HCT116 (cell line): ENCODE measurements at regions not wholly inside any gene's neighbourhood (a gene's known extent, or its start where the extent isn't known, plus 50 kb on each side); places are given as distances from the start of the nearest gene placed in this dataset.

ENCODE experiments used
- ATAC-seq: fragments of 200-7000 bp; cut with Tn5 transposase; 2 replicates; pipeline ENCODE4 v1.9.1; 2020; ENCODE audit warnings: mild to moderate bottlenecking, moderate library complexity
- BruUV-seq: library from RNA; stranded (reverse); fragments of 400-500 nt; replicated peaks from 2 replicates; lab custom pipeline; 2021; lab: Mats Ljungman, UMichigan
- CTCF ChIA-PET: fragments of 300-600 bp; sonication (Branson Sonifier 250); formaldehyde crosslinking; loops from one replicate; lab custom pipeline; 2021; ENCODE audit warnings: antibody characterized with exemption; lab: Charles Lee
- POLR2A ChIA-PET: fragments of 300-600, 350-600 bp; sonication (Branson Sonifier 250); formaldehyde crosslinking; loops from one replicate; lab custom pipeline; 2021; ENCODE audit warnings: antibody characterized with exemption; lab: Charles Lee
- RAD21 ChIA-PET, 2 experiments: fragments of 300-600 bp; sonication (Branson Sonifier 250); formaldehyde crosslinking; loops; one replicate each; lab custom pipeline; 2023; ENCODE audit warnings: low total read pairs in 2 of 2; ENCODE audit not compliant: uncharacterized antibody in 2 of 2, unreplicated experiment in 2 of 2, low non-redundant PET in 1 of 2; lab: Charles Lee
- DNase-seq: peaks from one replicate; pipeline ENCODE4 v3.0.0-alpha.2; 2010; ENCODE audit warnings: low read depth, low spot score
- H2AFZ ChIP-seq: fragments of 200-600 bp; shearing (Covaris generic), sonication (generic); 2 replicates; pipeline ENCODE4 v1.6.1; 2017; ENCODE audit warnings: low read depth, mixed run types, mixed read lengths, antibody characterized with exemption, low read length; ENCODE audit not compliant: poor library complexity, severe bottlenecking
- H3K27ac ChIP-seq: 2 replicates; pipeline ENCODE4 v1.5.1; 2012; ENCODE audit warnings: low read depth, low read length
- H3K27me3 ChIP-seq: fragments of 200-600 bp; sonication (generic); 2 replicates; pipeline ENCODE4 v1.6.1; 2016; ENCODE audit warnings: mixed run types, low read length, mixed read lengths; ENCODE audit not compliant: insufficient read depth
- H3K36me3 ChIP-seq, 2 experiments: fragments of 200-500 bp in 1 of 2; fragments of 200-600 bp in 1 of 2; sonication (Bioruptor generic) in 1 of 2; sonication (generic) in 1 of 2; 2 replicates each; pipeline versions ENCODE4 v1.5.1 to v1.6.1; 2014 to 2016; ENCODE audit warnings: low read length in 2 of 2, inconsistent platforms in 1 of 2, mixed read lengths in 1 of 2, mixed run types in 1 of 2; ENCODE audit not compliant: insufficient read depth in 2 of 2, control insufficient read depth in 1 of 2
- H3K4me1 ChIP-seq, 2 experiments: fragments of 200-600 bp in 1 of 2; sonication (generic) in 1 of 2; 2 replicates each; pipeline versions ENCODE4 v1.5.1 to v1.6.1; 2012 to 2017; ENCODE audit warnings: low read length in 2 of 2, inconsistent platforms in 1 of 2, mild to moderate bottlenecking in 1 of 2, mixed read lengths in 1 of 2, mixed run types in 1 of 2, moderate library complexity in 1 of 2; ENCODE audit not compliant: insufficient read depth in 2 of 2, control insufficient read depth in 1 of 2
- H3K4me2 ChIP-seq: fragments of 200-600 bp; sonication (generic); 2 replicates; pipeline ENCODE4 v1.6.1; 2017; ENCODE audit warnings: mixed run types, low read length, mixed read lengths
- H3K4me3 ChIP-seq, 2 experiments: fragments of 200-600 bp in 1 of 2; sonication (generic) in 1 of 2; replicated peaks in 1 of 2; 2 replicates each; pipeline ENCODE4 v1.5.1; 2011 to 2016; ENCODE audit warnings: low read length in 2 of 2, control low read depth in 1 of 2, low read depth in 1 of 2, mild to moderate bottlenecking in 1 of 2, mixed read lengths in 1 of 2, mixed run types in 1 of 2
- H3K79me2 ChIP-seq: fragments of 200-600 bp; sonication (generic); 2 replicates; pipeline ENCODE4 v1.6.1; 2017; ENCODE audit warnings: mild to moderate bottlenecking, mixed run types, low read length, moderate library complexity, mixed read lengths; ENCODE audit not compliant: insufficient read depth
- H3K9ac ChIP-seq: fragments of 200-600 bp; sonication (generic); 2 replicates; pipeline ENCODE4 v1.6.1; 2016; ENCODE audit warnings: low read length, mixed read lengths
- H3K9me2 ChIP-seq: fragments of 200-600 bp; sonication (generic), shearing (Covaris generic); 2 replicates; pipeline ENCODE4 v1.6.1; 2017; ENCODE audit warnings: mixed run types, mild to moderate bottlenecking, moderate library complexity; ENCODE audit not compliant: insufficient read depth
- H3K9me3 ChIP-seq, 2 experiments: fragments of 200-500 bp in 1 of 2; fragments of 200-600 bp in 1 of 2; sonication (Bioruptor generic) in 1 of 2; sonication (generic) in 1 of 2; 2 replicates each; pipeline ENCODE4 v1.6.1; 2014 to 2017; ENCODE audit warnings: low read length in 2 of 2, mixed read lengths in 2 of 2, inconsistent platforms in 1 of 2, low read depth in 1 of 2, mild to moderate bottlenecking in 1 of 2, mixed run types in 1 of 2, moderate library complexity in 1 of 2; ENCODE audit not compliant: control insufficient read depth in 1 of 2, insufficient read depth in 1 of 2
- H4K20me1 ChIP-seq: fragments of 200-600 bp; sonication (generic), shearing (Covaris generic); 2 replicates; pipeline ENCODE4 v1.6.1; 2017; ENCODE audit warnings: mixed run types, mild to moderate bottlenecking, moderate library complexity; ENCODE audit not compliant: insufficient read depth
- CEBPB ChIP-seq: IDR thresholded peaks from 2 replicates; pipeline ENCODE4 v1.6.1; 2012; ENCODE audit warnings: low read depth
- CTCF ChIP-seq, 3 experiments: fragments of 200-600 bp in 1 of 3; sonication (generic) in 1 of 3; IDR thresholded peaks in 2 of 3; conservative IDR thresholded peaks in 1 of 3; 2 replicates each; pipeline ENCODE4 v1.5.1; 2012 to 2017; ENCODE audit warnings: low read depth in 2 of 3, low read length in 2 of 3, antibody characterized with exemption in 1 of 3, borderline replicate concordance in 1 of 3, control low read depth in 1 of 3, mild to moderate bottlenecking in 1 of 3, mixed read lengths in 1 of 3, mixed run types in 1 of 3, moderate library complexity in 1 of 3; ENCODE audit not compliant: insufficient read depth in 1 of 3
- EGR1 ChIP-seq: IDR thresholded peaks from 2 replicates; pipeline ENCODE4 v1.6.1; 2012; ENCODE audit warnings: low read depth
- EZH2 ChIP-seq: fragments of 200-600 bp; sonication (generic); IDR thresholded peaks from 2 replicates; pipeline ENCODE4 v1.6.1; 2017; ENCODE audit warnings: antibody characterized with exemption, mixed run types
- EZH2phosphoT487 ChIP-seq: fragments of 200-600 bp; IDR thresholded peaks from 2 replicates; pipeline ENCODE4 v1.6.1; 2018; ENCODE audit warnings: antibody characterized with exemption, borderline replicate concordance
- FOSL1 ChIP-seq: IDR thresholded peaks from 2 replicates; pipeline ENCODE4 v1.6.1; 2012; ENCODE audit warnings: low read depth
- JUND ChIP-seq: IDR thresholded peaks from 2 replicates; pipeline ENCODE4 v1.6.1; 2012
- MAX ChIP-seq: IDR thresholded peaks from 2 replicates; pipeline ENCODE4 v1.6.1; 2012
- POLR2A ChIP-seq: IDR thresholded peaks from 2 replicates; pipeline ENCODE4 v1.7.0; 2011; ENCODE audit warnings: borderline replicate concordance; ENCODE audit not compliant: insufficient read depth, insufficient read length; ENCODE audit errors: extremely low read depth
- POLR2AphosphoS5 ChIP-seq: IDR thresholded peaks from 2 replicates; pipeline ENCODE4 v1.6.1; 2011; ENCODE audit warnings: mild to moderate bottlenecking, low read depth, low read length, moderate library complexity
- RAD21 ChIP-seq: IDR thresholded peaks from 2 replicates; pipeline ENCODE4 v1.6.1; 2012; ENCODE audit warnings: low read depth, mild to moderate bottlenecking
- REST ChIP-seq: IDR thresholded peaks from 2 replicates; pipeline ENCODE4 v1.6.1; 2012; ENCODE audit warnings: low read depth
- SRF ChIP-seq: IDR thresholded peaks from 2 replicates; pipeline ENCODE4 v1.6.1; 2012; ENCODE audit warnings: low read depth
- TCF7L2 ChIP-seq: IDR thresholded peaks from 2 replicates; pipeline ENCODE4 v1.7.0; 2011; ENCODE audit warnings: borderline replicate concordance, inconsistent platforms; ENCODE audit not compliant: insufficient read depth, insufficient read length; ENCODE audit errors: extremely low read depth
- YY1 ChIP-seq: IDR thresholded peaks from 2 replicates; pipeline ENCODE4 v1.6.1; 2011; ENCODE audit warnings: low read length, low read depth, moderate library complexity, mild to moderate bottlenecking; ENCODE audit not compliant: insufficient replicate concordance; ENCODE audit errors: extremely low read depth
- ZBTB33 ChIP-seq: IDR thresholded peaks from 2 replicates; pipeline ENCODE4 v1.6.1; 2011; ENCODE audit warnings: mild to moderate bottlenecking, low read length, moderate library complexity; ENCODE audit not compliant: insufficient replicate concordance; ENCODE audit errors: extremely low read depth
- ZFX ChIP-seq: fragments of 450-650 bp; IDR thresholded peaks from 2 replicates; pipeline ENCODE4 v1.6.1; 2017
- intact Hi-C: fragments of 100-400 bp; cut with micrococcal nuclease; formaldehyde crosslinking; loops from 2 replicates; pipeline ENCODE4 v1.10.0; 2022

GRCh38 chr21:26784974-26785373 lies 60.2 kb downstream of the ADAMTS1 start:
- intact Hi-C loops = no loop called here
- peaks cover 0 to 23% of the 10 kb centered on the region in 2 experiments; a peak in 3 of 4 replicates for H3K9me3 ChIP-seq
- no peaks in the 10 kb centered on the region for H3K9me2 ChIP-seq
- no peak overlapping the region for H2AFZ ChIP-seq
- CTCF ChIA-PET = no interaction called here
- no peaks in the 10 kb centered on the region for H3K36me3 ChIP-seq
- TF ChIP-seq POLR2AphosphoS5 = no peak
- no peak for TF ChIP-seq YY1
- no peak for TF ChIP-seq ZFX
- TF ChIP-seq JUND = no peak
- TF ChIP-seq EZH2 = no peak
- no peak for TF ChIP-seq POLR2A
- no peak for TF ChIP-seq CTCF (IDR thresholded peaks at IDR 0.05 in 2 of 3, conservative IDR thresholded peaks at IDR 0.05 in 1 of 3; ENCODE audit: borderline replicate concordance in 1 of 3, insufficient read depth in 1 of 3, low read depth in 2 of 3, low read length in 2 of 3)
- no peak for TF ChIP-seq SRF
- TF ChIP-seq RAD21 = no peak
- TF ChIP-seq EZH2phosphoT487 = no peak
- TF ChIP-seq REST = no peak
- no peak for TF ChIP-seq TCF7L2
- TF ChIP-seq FOSL1 = no peak
- TF ChIP-seq ZBTB33 = no peak
- TF ChIP-seq EGR1 = no peak
- no peak for TF ChIP-seq MAX
- no peak for TF ChIP-seq CEBPB
- no peaks in the 10 kb centered on the region for H3K79me2 ChIP-seq
- ATAC-seq (no peak), DNase-seq (no peak)
- no peaks in the 10 kb centered on the region for H3K4me1 ChIP-seq
- no peak overlapping the region for H3K27ac ChIP-seq
- RAD21 ChIA-PET = no interaction called here
- no peak overlapping the region for H3K4me2 ChIP-seq
- POLR2A ChIA-PET = no interaction called here
- no peak overlapping the region for H3K4me3 ChIP-seq
- H4K20me1 ChIP-seq = no peaks in the 10 kb centered on the region
- H3K9ac ChIP-seq = no peak overlapping the region
- no TSS peak for BruUV-seq
- H3K27me3 ChIP-seq = no peaks in the 10 kb centered on the region
